ENCODE measurements at regions not wholly inside any gene's neighbourhood (a gene's known extent, or its start where the extent isn't known, plus 50 kb on each side); places are given as distances from the start of the nearest gene placed in this dataset.
A peak's percentile ranks its signal among the peaks of the same experiment; 100 is the strongest.

DNA sequence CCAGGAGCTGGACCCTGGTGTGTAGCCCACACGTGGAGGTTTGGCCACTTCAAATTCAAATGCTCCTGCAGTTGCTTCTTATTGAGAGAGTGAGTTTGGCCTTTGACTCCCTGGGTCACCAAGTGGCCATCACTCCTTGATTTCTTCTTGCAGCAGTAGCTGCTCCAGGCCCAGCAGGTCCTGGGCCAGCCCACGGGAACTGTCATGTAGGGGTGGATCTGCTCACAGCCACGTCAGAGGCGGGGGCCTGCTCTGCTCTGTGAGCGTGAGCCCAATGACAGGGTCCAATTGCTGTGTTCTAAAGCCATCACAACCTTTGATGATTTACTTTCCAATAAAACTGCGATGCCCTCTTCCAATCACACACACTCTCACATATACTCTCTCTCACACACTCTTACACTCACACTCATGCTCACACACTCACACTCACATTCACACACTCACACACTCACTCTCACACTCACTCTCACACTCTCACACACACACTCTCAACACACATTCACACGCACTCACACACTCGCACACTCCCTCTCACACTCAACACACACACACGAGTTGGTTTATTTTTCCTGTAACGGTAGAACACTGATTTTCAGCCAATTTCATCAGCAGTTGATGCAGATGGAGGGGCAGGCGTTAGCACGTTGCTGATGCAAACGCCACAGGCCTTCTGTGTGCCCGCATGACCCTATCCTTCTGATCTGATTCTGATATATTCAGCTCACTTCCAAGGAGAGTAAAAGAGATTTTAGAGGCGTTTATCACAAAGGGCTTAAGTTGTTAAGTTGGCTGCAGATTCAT, 210.7 kb upstream of the PPP2R2D start:
- TF ChIP-seq, protein P1, sequence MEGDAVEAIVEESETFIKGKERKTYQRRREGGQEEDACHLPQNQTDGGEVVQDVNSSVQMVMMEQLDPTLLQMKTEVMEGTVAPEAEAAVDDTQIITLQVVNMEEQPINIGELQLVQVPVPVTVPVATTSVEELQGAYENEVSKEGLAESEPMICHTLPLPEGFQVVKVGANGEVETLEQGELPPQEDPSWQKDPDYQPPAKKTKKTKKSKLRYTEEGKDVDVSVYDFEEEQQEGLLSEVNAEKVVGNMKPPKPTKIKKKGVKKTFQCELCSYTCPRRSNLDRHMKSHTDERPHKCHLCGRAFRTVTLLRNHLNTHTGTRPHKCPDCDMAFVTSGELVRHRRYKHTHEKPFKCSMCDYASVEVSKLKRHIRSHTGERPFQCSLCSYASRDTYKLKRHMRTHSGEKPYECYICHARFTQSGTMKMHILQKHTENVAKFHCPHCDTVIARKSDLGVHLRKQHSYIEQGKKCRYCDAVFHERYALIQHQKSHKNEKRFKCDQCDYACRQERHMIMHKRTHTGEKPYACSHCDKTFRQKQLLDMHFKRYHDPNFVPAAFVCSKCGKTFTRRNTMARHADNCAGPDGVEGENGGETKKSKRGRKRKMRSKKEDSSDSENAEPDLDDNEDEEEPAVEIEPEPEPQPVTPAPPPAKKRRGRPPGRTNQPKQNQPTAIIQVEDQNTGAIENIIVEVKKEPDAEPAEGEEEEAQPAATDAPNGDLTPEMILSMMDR (IDR thresholded peaks at IDR 0.05): no peak
- TF ChIP-seq POLR2A (IDR thresholded peaks at IDR 0.05): no peak
- DNase-seq: no peak

DNA sequence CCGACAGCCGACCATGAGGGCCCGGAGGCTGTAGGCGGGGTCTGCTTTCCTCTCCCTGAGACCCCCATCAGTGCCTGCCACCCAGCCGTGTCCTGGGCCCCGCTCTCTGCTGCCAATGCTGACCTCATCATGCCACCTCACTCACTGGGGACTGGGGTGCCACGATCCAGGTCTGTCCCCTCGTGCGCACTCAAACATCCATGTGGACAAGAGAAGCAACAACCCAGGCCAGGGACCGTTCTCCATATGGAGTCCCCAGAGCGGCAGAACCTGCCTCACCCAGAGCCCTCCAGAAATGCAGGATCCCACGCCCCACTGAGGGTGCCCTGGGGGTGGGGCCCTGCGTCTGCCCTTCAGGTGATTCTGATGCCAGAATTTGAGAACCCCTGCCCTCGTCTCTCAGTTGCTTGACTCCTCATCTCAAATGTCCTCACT, 210.0 kb upstream of the PPP2R2D start:
- no peaks in the 10 kb centered on the region for H3K36me3 ChIP-seq
- DNase-seq: peak in 1 of 3 donors; percentile 13
- no peak overlapping the region for H3K27ac ChIP-seq
- H3K4me3 ChIP-seq: no peak overlapping the region
- H3K9me3 ChIP-seq: no peaks in the 10 kb centered on the region
- no peaks in the 10 kb centered on the region for H3K27me3 ChIP-seq
- no peaks in the 10 kb centered on the region for H3K4me1 ChIP-seq
- TF ChIP-seq, protein P1 (IDR thresholded peaks at IDR 0.05): no peak
- no peak for TF ChIP-seq POLR2A (IDR thresholded peaks at IDR 0.05)

More for the DNA sequence above, 210.7 kb upstream of the PPP2R2D start:
- Histone ChIP-seq H3K9me3 (no peaks in the 10 kb centered on the region), H3K27ac (no peak overlapping the region), H3K4me1 (no peaks in the 10 kb centered on the region), H3K36me3 (no peaks in the 10 kb centered on the region), H3K4me3 (no peak overlapping the region), H3K27me3 (no peaks in the 10 kb centered on the region)

DNA sequence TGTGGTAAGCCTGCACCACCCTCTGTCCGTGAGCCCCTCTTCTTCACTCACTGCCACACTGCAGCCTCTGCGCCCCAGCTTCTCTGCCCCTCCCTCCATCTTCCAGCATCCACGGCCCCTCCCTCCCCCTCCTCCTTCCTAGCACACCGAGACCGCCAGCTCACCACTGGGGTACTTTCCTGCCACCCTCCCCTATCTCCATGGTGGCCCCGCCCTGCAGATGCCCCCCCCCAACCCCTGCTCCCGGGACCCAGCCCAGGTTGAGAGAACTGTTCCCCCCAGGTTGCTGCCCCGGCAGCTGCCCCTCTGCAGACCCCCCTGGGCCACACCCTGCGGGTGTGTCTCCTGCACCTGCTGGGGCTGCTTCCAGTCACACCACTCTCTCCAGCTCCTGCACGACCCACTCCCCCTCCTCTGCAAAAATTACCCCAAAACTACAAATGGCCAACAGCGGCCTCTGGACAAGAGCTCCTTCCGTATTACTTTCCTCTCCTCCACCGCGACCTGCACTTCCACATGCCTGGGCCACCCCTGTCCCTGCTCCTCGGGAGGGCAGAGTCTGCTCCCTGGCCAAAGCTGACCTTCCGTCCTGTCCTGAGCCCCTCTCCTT, 209.2 kb upstream of the PPP2R2D start:
- Histone ChIP-seq H3K27me3 (no peaks in the 10 kb centered on the region), H3K4me1 (no peaks in the 10 kb centered on the region), H3K4me3 (no peak overlapping the region), H3K27ac (no peak overlapping the region), H3K9me3 (no peaks in the 10 kb centered on the region), H3K36me3 (no peaks in the 10 kb centered on the region)
- DNase-seq: peak in 2 of 3 donors; percentile 12 to 29
- TF ChIP-seq, protein P1 (IDR thresholded peaks at IDR 0.05): no peak
- no peak for TF ChIP-seq POLR2A (IDR thresholded peaks at IDR 0.05)

DNA sequence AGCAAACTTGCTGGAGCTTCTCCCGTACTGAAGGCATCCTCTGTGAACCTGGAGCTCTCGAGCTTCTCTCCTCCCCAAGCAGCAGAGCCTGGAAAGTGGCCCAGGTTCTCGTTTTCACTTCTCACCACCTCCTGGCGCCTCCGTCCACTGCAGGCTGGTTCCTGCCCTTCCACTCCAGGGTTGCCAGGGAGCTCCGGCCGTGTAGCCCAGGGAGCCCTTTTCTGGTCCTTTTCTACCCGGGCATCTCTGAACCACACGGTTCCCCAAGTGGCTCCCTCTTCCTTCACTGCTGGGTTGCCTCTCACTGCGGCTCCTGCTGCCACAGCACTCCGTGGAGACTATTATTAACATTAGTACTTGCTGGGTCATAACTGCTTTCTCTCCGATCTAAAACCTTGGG, 208.6 kb upstream of the PPP2R2D start:
- Histone ChIP-seq H3K36me3 (no peaks in the 10 kb centered on the region), H3K4me3 (no peak overlapping the region), H3K27me3 (no peaks in the 10 kb centered on the region), H3K4me1 (no peaks in the 10 kb centered on the region), H3K27ac (no peak overlapping the region), H3K9me3 (no peaks in the 10 kb centered on the region)
- TF ChIP-seq, protein P1 (IDR thresholded peaks at IDR 0.05): no peak
- TF ChIP-seq POLR2A (IDR thresholded peaks at IDR 0.05): no peak
- peak in 2 of 3 donors; percentile 13 to 21 for DNase-seq

DNA sequence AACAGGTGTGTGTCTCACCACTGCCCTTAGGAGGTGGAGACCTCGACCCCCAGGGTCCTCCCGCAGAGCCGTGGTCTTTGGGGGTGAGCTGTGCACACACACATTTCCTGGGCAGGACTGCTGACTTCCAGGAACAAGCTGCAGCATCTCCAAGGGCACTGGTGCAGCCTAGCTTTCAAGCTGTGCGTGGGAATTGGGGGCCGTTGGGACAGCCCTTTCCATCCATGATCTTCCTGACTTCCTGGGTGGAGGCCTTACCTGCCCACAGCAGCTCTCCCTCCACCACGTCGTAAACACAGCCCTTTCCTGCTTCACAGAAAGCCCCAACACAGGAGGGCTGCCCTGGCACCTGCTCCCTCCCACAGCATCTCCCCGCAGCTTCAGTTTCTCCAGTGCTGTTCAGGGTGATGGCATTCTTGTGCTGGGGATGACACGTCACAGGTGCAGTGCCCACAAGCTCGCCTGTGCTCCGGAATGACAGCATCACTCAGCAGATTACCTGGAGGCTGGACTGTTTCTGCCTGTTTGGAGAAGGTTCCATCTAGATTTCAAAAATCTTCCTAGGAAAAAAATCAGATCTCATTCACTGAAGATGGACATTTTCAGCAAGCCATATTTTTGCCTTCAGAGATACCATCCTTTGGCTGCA, 208.0 kb upstream of the PPP2R2D start:
- TF ChIP-seq, protein P1 (IDR thresholded peaks at IDR 0.05): no peak
- Histone ChIP-seq H3K4me1 (no peaks in the 10 kb centered on the region), H3K9me3 (no peaks in the 10 kb centered on the region), H3K36me3 (no peaks in the 10 kb centered on the region), H3K27me3 (no peaks in the 10 kb centered on the region), H3K4me3 (no peak overlapping the region), H3K27ac (no peak overlapping the region)
- peak in 2 of 3 donors; percentile 18 to 25 for DNase-seq

All from Peyer's patch (tissue), 4 donors.